SH-SY5Y (cell line): ENCODE measurements at regions not wholly inside any gene's neighbourhood (a gene's known extent, or its start where the extent isn't known, plus 50 kb on each side); places are given as distances from the start of the nearest gene placed in this dataset.

Experiments used
- GATA2 ChIP-seq: IDR thresholded peaks from 2 replicates; pipeline ENCODE4 v1.6.1; 2011; ENCODE audit warnings: mild to moderate bottlenecking, low read depth, low read length
- GATA3 ChIP-seq: IDR thresholded peaks from 2 replicates; pipeline ENCODE4 v1.6.1; 2011; ENCODE audit warnings: low read depth, mild to moderate bottlenecking, low read length, moderate library complexity

DNA sequence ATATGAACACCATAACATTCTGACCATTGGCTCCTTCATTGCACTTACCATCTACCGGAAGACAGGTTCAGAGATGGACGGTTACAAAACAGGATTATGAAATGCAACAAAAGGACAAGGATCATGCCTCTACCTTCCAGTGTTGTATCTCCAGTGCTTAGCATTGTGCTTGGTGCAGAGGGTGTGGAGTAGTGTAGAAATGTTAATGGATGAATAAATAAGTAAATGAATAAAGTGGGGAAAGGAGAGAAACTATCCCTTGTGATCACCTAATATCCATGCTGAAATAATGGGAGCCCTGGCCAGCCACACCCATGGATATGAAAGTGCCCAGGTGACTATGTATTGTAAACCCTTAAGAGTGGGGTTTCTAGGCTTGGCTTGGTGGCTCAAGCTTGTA is 344.8 kb upstream of the LMCD1 start:
- TF ChIP-seq GATA2 (no peak), GATA3 (no peak)
